HepG2 (cell line): ENCODE measurements at regions not wholly inside any gene's neighbourhood (a gene's known extent, or its start where the extent isn't known, plus 50 kb on each side); places are given as distances from the start of the nearest gene placed in this dataset.

ENCODE experiments used
- ATAC-seq: fragments of 200-7000 bp; cut with Tn5 transposase; 3 replicates; pipeline ENCODE4 v1.9.1; 2020; ENCODE audit warnings: mild to moderate bottlenecking, moderate library complexity
- BruUV-seq: library from RNA; stranded (reverse); fragments of 400-500 nt; replicated peaks from 2 replicates; lab custom pipeline; 2021; lab: Mats Ljungman, UMichigan
- CTCF ChIA-PET: fragments of 300-600 bp; formaldehyde crosslinking; extraction: SDS; loops from one replicate; lab custom pipeline; 2021; ENCODE audit warnings: low total read pairs, inconsistent platforms, low intra/inter-chr PET ratio; lab: Yijun Ruan, JAX
- POLR2A ChIA-PET: fragments of 350-600 bp; sonication (Branson Sonifier 250); formaldehyde crosslinking; loops from one replicate; lab custom pipeline; 2020; ENCODE audit warnings: antibody characterized with exemption, inconsistent platforms; lab: Yijun Ruan, JAX
- DNase-seq: peaks from one replicate; pipeline ENCODE4 v3.0.0-alpha.2; 2015; ENCODE audit warnings: low spot score
- FAIRE-seq: peaks from 3 replicates; lab custom pipeline; 2011; peaks lifted over from hg19 to GRCh38; lab: Jason Lieb, UNC
- H2AFZ ChIP-seq: one replicate; pipeline ENCODE4 v1.6.1; 2011; ENCODE audit warnings: low read length, inconsistent platforms
- H3K27ac ChIP-seq: fragments of 300-600 bp; 3 replicates; pipeline ENCODE4 v1.8.0; 2011; ENCODE audit warnings: mixed run types, mild to moderate bottlenecking, mixed read lengths, low read length, inconsistent platforms; ENCODE audit not compliant: insufficient read depth; ENCODE audit errors: extremely low read length
- H3K27me3 ChIP-seq, 2 experiments: fragments of 200-600 bp in 1 of 2; 2 replicates in 1 of 2; 3 replicates in 1 of 2; pipeline versions ENCODE4 v1.6.0 to v1.8.0; 2011; ENCODE audit warnings: low read length in 2 of 2, mild to moderate bottlenecking in 2 of 2, moderate library complexity in 2 of 2, inconsistent platforms in 1 of 2; ENCODE audit not compliant: insufficient read depth in 2 of 2, control insufficient read depth in 1 of 2
- H3K36me3 ChIP-seq, 2 experiments: fragments of 200-600 bp in 1 of 2; replicated peaks in 1 of 2; 2 replicates in 1 of 2; 3 replicates in 1 of 2; pipeline versions ENCODE4 v1.5.1 to v1.8.0; 2011; ENCODE audit warnings: low read length in 2 of 2, inconsistent platforms in 1 of 2; ENCODE audit not compliant: insufficient read depth in 2 of 2, control insufficient read depth in 1 of 2
- H3K4me1 ChIP-seq: 2 replicates; pipeline ENCODE4 v1.5.1; 2012; ENCODE audit warnings: low read length, inconsistent platforms; ENCODE audit not compliant: insufficient read depth
- H3K4me2 ChIP-seq: 2 replicates; pipeline ENCODE4 v1.6.0; 2011; ENCODE audit warnings: low read depth, low read length, inconsistent platforms
- H3K4me3 ChIP-seq, 3 experiments: fragments of 200-600 bp in 1 of 3; sonication (generic), shearing (Covaris generic) in 1 of 3; replicated peaks in 1 of 3; 2 replicates each; pipeline ENCODE4 v1.5.1; 2011 to 2016; ENCODE audit warnings: low read length in 3 of 3, inconsistent platforms in 2 of 3, low read depth in 2 of 3, mild to moderate bottlenecking in 2 of 3, control low read depth in 1 of 3, mixed read lengths in 1 of 3; ENCODE audit not compliant: insufficient read depth in 1 of 3
- H3K79me2 ChIP-seq: one replicate; pipeline ENCODE4 v1.6.1; 2011; ENCODE audit warnings: low read length, inconsistent platforms; ENCODE audit not compliant: insufficient read depth
- H3K9ac ChIP-seq: 2 replicates; pipeline ENCODE4 v1.6.0; 2011; ENCODE audit warnings: mild to moderate bottlenecking, low read depth, low read length, inconsistent platforms; ENCODE audit not compliant: insufficient read depth
- H3K9me3 ChIP-seq: 2 replicates; pipeline ENCODE4 v1.5.1; 2012; ENCODE audit warnings: mild to moderate bottlenecking, low read length
- H4K20me1 ChIP-seq: 2 replicates; pipeline ENCODE4 v1.6.0; 2011; ENCODE audit warnings: inconsistent platforms, mild to moderate bottlenecking, low read length, moderate library complexity; ENCODE audit not compliant: insufficient read depth
- AGO2 ChIP-seq: fragments of 200-400 bp; formaldehyde crosslinking; optimal IDR thresholded peaks from 2 replicates; pipeline ENCODE3; 2017; ENCODE audit warnings: mild to moderate bottlenecking, low read depth, low read length, moderate library complexity
- KDM6A ChIP-seq: IDR thresholded peaks from 2 replicates; pipeline ENCODE4 v1.6.1; 2016; ENCODE audit warnings: low read depth
- KLF16 ChIP-seq, 2 experiments: sonication (generic) in 1 of 2; formaldehyde crosslinking in 1 of 2; IDR thresholded peaks; 2 replicates each; pipeline versions ENCODE4 v1.6.1 to v1.8.0; 2016 to 2023; ENCODE audit warnings: missing genetic modification reagents in 2 of 2, missing compliant biosample characterization in 1 of 2
- MTERF4 ChIP-seq: sonication (generic); formaldehyde crosslinking; IDR thresholded peaks from 2 replicates; pipeline ENCODE4 v1.8.0; 2023; ENCODE audit warnings: mild to moderate bottlenecking, missing genetic modification reagents
- NRL ChIP-seq: sonication (generic); formaldehyde crosslinking; IDR thresholded peaks from 2 replicates; pipeline ENCODE4 v1.5.0; 2020; ENCODE audit warnings: missing genetic modification reagents, mild to moderate bottlenecking, moderate library complexity, borderline replicate concordance
- POGZ ChIP-seq: sonication (generic); formaldehyde crosslinking; IDR thresholded peaks from 2 replicates; pipeline ENCODE4 v1.4.0; 2020; ENCODE audit warnings: mild to moderate bottlenecking, missing genetic modification reagents
- RARA ChIP-seq: IDR thresholded peaks from 2 replicates; pipeline ENCODE4 v1.6.1; 2016; ENCODE audit warnings: missing genetic modification reagents, missing compliant biosample characterization
- RBM39 ChIP-seq: fragments of 200-400 bp; formaldehyde crosslinking; IDR thresholded peaks from one replicate; pipeline ENCODE4 v1.6.1; 2018; ENCODE audit warnings: antibody characterized with exemption, mild to moderate bottlenecking, low read depth, low read length; ENCODE audit not compliant: poor library complexity, severe bottlenecking
- SRSF1 ChIP-seq: fragments of 200-400 bp; formaldehyde crosslinking; optimal IDR thresholded peaks from 2 replicates; pipeline ENCODE3; 2017; ENCODE audit warnings: mild to moderate bottlenecking, low read depth, low read length, moderate library complexity
- ZBTB10 ChIP-seq: sonication (generic); formaldehyde crosslinking; IDR thresholded peaks from 2 replicates; pipeline ENCODE4 v1.4.0; 2020; ENCODE audit warnings: missing genetic modification reagents, borderline replicate concordance
- ZBTB2 ChIP-seq: sonication (generic); formaldehyde crosslinking; IDR thresholded peaks from 2 replicates; pipeline ENCODE4 v1.8.0; 2022; ENCODE audit warnings: low read depth, missing genetic modification reagents
- ZFP36 ChIP-seq: fragments of 150-350 bp; IDR thresholded peaks from 2 replicates; pipeline ENCODE4 v1.6.1; 2018; ENCODE audit warnings: borderline replicate concordance, low read length, low read depth; ENCODE audit not compliant: partially characterized antibody
- ZNF562 ChIP-seq: sonication (generic); formaldehyde crosslinking; IDR thresholded peaks from 2 replicates; pipeline ENCODE4 v1.8.0; 2022; ENCODE audit warnings: missing genetic modification reagents, borderline replicate concordance
- ZNF629 ChIP-seq: sonication (generic); formaldehyde crosslinking; conservative IDR thresholded peaks from 2 replicates; pipeline ENCODE4 v1.5.0; 2020; ENCODE audit warnings: missing genetic modification reagents
- WGBS: methylation state at CpG from one replicate; pipeline ENCODE4 v1.1.6; 2017; ENCODE audit warnings: low lambda C conversion rate; 5-methylcytosine and 5-hydroxymethylcytosine counted together
- in situ Hi-C: cut with HindIII; loops from 2 replicates; pipeline ENCODE4 v1.10.0; 2017; ENCODE audit warnings: low pct_unique_long_range_greater_than_20kb; ENCODE audit not compliant: extremely low pct_ligation_motif_present
- intact Hi-C: fragments of 100-400 bp; cut with micrococcal nuclease; formaldehyde crosslinking; loops from one replicate; pipeline ENCODE4 v1.10.0; 2022; ENCODE audit not compliant: unreplicated experiment

GRCh38 chr7:136131304-136131630 is 154.1 kb upstream of the MTPN start:
- no peak overlapping the region for H3K4me3 ChIP-seq
- in situ Hi-C loops (no loop called here), intact Hi-C loops (no loop called here)
- no peaks in the 10 kb centered on the region for H3K36me3 ChIP-seq
- no peak for TF ChIP-seq KDM6A
- TF ChIP-seq MTERF4 (CRISPR knock-in tag) = no peak
- no peak for TF ChIP-seq ZNF562
- ATAC-seq (no peak), DNase-seq (no peak), FAIRE-seq (no peak)
- no TSS peak for BruUV-seq
- CTCF ChIA-PET = no interaction called here
- POLR2A ChIA-PET = no interaction called here
- no peaks in the 10 kb centered on the region for H3K9me3 ChIP-seq
- no peak overlapping the region for H3K27ac ChIP-seq
- no peak overlapping the region for H3K9ac ChIP-seq
- H4K20me1 ChIP-seq = no peaks in the 10 kb centered on the region
- 47% methylated on average over 3 of the region's 3 CpGs for WGBS
- H3K79me2 ChIP-seq = no peaks in the 10 kb centered on the region
- H3K27me3 ChIP-seq = no peaks in the 10 kb centered on the region
- no peak overlapping the region for H2AFZ ChIP-seq
- H3K4me1 ChIP-seq = no peaks in the 10 kb centered on the region
- no peak overlapping the region for H3K4me2 ChIP-seq

GRCh38 chr7:136130511-136131303 is 153.5 kb upstream of the MTPN start:
- no peaks in the 10 kb centered on the region for H3K27me3 ChIP-seq
- ChIA-PET POLR2A (no interaction called here), CTCF (no interaction called here)
- no peaks in the 10 kb centered on the region for H4K20me1 ChIP-seq
- 26% methylated on average over 6 of the region's 6 CpGs for WGBS
- intact Hi-C loops = no loop called here
- ATAC-seq (no peak), FAIRE-seq (no peak), DNase-seq (no peak)
- no TSS peak for BruUV-seq
- H3K4me1 ChIP-seq = no peaks in the 10 kb centered on the region
- H3K4me2 ChIP-seq = no peak overlapping the region
- H2AFZ ChIP-seq = no peak overlapping the region
- H3K27ac ChIP-seq = no peak overlapping the region
- no peaks in the 10 kb centered on the region for H3K36me3 ChIP-seq
- H3K79me2 ChIP-seq = no peaks in the 10 kb centered on the region
- in situ Hi-C loops = no loop called here
- H3K9me3 ChIP-seq = no peaks in the 10 kb centered on the region
- no peak overlapping the region for H3K9ac ChIP-seq
- H3K4me3 ChIP-seq = no peak overlapping the region
- no peak for TF ChIP-seq NRL (CRISPR knock-in tag)
- no peak for TF ChIP-seq ZNF629
- no peak for TF ChIP-seq ZBTB10 (CRISPR knock-in tag)
- no peak for TF ChIP-seq RARA
- no peak for TF ChIP-seq SRSF1
- TF ChIP-seq ZBTB2 = no peak
- no peak for TF ChIP-seq RBM39
- no peak for TF ChIP-seq KLF16 (CRISPR knock-in tag; IDR thresholded peaks at IDR 0.05)
- TF ChIP-seq POGZ (CRISPR knock-in tag) = no peak
- no peak for TF ChIP-seq ZFP36
- TF ChIP-seq AGO2 = no peak
